ENCODE measurements at regions not wholly inside any gene's neighbourhood (a gene's known extent, or its start where the extent isn't known, plus 50 kb on each side); places are given as distances from the start of the nearest gene placed in this dataset.

DNA sequence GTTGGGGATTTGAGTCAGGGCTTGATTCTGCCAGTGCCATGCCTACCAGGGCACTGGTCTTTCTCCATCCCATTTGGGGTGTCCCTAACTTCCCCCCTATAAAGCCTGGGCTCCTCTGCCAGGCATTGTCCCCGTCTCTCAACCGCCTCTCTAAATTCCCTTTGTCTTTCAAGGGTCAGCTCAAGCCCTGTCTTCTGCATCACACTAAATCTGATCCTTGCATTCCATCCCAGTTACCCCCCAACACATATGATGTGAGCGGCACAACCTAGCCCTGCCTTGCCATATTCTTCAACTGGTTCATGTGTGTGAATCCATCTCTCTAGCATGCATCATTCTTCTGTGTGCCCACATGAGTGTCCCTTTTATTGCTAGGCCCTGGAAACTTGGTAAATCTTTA is 480.9 kb downstream of the ZNF536 start:
- Histone ChIP-seq H2AFZ (no peak overlapping the region), H3K9me2 (ENCODE audit: insufficient read depth) (peaks cover 4% of the 10 kb centered on the region; the same call in 1 of the 2 replicates), H3K36me3 (ENCODE audit: insufficient read depth) (no peaks in the 10 kb centered on the region), H3K27ac (ENCODE audit: low read depth) (no peak overlapping the region), H3K4me3 (no peak overlapping the region), H3K27me3 (ENCODE audit: insufficient read depth) (no peaks in the 10 kb centered on the region), H3K79me2 (replicated peaks; ENCODE audit: insufficient read depth) (no peaks in the 10 kb centered on the region), H3K4me2 (no peak overlapping the region), H3K4me1 (ENCODE audit: insufficient read depth) (no peaks in the 10 kb centered on the region), H4K20me1 (replicated peaks; ENCODE audit: insufficient read depth) (no peaks in the 10 kb centered on the region), H3F3A (replicated peaks; ENCODE audit: low read depth) (no peaks in the 10 kb centered on the region)
- peaks cover 1% of the 10 kb centered on the region for H3K27me3 Mint-ChIP-seq (ENCODE audit: insufficient read depth, low read depth, poor library complexity)
- H3K4me3 Mint-ChIP-seq: no peak overlapping the region
- TF ChIP-seq ZNF114 (CRISPR knock-in tag; IDR thresholded peaks at IDR 0.05) (no peak), CREB1 (CRISPR knock-in tag; IDR thresholded peaks at IDR 0.05; ENCODE audit: low read depth) (no peak), EZH2phosphoT487 (IDR thresholded peaks at IDR 0.05; ENCODE audit: unreplicated experiment) (no peak), NANOG (IDR thresholded peaks at IDR 0.05; ENCODE audit: borderline replicate concordance) (no peak), POLR2AphosphoS5 (IDR thresholded peaks at IDR 0.05; ENCODE audit: low read depth) (no peak), JUNB (IDR thresholded peaks at IDR 0.05; ENCODE audit: unreplicated experiment) (no peak), ZNF331 (CRISPR knock-in tag; IDR thresholded peaks at IDR 0.05; ENCODE audit: low read depth) (no peak), STAT1 (IDR thresholded peaks at IDR 0.05; ENCODE audit: unreplicated experiment) (no peak), EZH2 (IDR thresholded peaks at IDR 0.05; ENCODE audit: low read depth, unreplicated experiment) (no peak)
- TF ChIP-seq, protein P1, sequence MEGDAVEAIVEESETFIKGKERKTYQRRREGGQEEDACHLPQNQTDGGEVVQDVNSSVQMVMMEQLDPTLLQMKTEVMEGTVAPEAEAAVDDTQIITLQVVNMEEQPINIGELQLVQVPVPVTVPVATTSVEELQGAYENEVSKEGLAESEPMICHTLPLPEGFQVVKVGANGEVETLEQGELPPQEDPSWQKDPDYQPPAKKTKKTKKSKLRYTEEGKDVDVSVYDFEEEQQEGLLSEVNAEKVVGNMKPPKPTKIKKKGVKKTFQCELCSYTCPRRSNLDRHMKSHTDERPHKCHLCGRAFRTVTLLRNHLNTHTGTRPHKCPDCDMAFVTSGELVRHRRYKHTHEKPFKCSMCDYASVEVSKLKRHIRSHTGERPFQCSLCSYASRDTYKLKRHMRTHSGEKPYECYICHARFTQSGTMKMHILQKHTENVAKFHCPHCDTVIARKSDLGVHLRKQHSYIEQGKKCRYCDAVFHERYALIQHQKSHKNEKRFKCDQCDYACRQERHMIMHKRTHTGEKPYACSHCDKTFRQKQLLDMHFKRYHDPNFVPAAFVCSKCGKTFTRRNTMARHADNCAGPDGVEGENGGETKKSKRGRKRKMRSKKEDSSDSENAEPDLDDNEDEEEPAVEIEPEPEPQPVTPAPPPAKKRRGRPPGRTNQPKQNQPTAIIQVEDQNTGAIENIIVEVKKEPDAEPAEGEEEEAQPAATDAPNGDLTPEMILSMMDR (conservative IDR thresholded peaks at IDR 0.05; ENCODE audit: low read depth in 2 of 2): no peak
- TF ChIP-seq, protein P2, sequence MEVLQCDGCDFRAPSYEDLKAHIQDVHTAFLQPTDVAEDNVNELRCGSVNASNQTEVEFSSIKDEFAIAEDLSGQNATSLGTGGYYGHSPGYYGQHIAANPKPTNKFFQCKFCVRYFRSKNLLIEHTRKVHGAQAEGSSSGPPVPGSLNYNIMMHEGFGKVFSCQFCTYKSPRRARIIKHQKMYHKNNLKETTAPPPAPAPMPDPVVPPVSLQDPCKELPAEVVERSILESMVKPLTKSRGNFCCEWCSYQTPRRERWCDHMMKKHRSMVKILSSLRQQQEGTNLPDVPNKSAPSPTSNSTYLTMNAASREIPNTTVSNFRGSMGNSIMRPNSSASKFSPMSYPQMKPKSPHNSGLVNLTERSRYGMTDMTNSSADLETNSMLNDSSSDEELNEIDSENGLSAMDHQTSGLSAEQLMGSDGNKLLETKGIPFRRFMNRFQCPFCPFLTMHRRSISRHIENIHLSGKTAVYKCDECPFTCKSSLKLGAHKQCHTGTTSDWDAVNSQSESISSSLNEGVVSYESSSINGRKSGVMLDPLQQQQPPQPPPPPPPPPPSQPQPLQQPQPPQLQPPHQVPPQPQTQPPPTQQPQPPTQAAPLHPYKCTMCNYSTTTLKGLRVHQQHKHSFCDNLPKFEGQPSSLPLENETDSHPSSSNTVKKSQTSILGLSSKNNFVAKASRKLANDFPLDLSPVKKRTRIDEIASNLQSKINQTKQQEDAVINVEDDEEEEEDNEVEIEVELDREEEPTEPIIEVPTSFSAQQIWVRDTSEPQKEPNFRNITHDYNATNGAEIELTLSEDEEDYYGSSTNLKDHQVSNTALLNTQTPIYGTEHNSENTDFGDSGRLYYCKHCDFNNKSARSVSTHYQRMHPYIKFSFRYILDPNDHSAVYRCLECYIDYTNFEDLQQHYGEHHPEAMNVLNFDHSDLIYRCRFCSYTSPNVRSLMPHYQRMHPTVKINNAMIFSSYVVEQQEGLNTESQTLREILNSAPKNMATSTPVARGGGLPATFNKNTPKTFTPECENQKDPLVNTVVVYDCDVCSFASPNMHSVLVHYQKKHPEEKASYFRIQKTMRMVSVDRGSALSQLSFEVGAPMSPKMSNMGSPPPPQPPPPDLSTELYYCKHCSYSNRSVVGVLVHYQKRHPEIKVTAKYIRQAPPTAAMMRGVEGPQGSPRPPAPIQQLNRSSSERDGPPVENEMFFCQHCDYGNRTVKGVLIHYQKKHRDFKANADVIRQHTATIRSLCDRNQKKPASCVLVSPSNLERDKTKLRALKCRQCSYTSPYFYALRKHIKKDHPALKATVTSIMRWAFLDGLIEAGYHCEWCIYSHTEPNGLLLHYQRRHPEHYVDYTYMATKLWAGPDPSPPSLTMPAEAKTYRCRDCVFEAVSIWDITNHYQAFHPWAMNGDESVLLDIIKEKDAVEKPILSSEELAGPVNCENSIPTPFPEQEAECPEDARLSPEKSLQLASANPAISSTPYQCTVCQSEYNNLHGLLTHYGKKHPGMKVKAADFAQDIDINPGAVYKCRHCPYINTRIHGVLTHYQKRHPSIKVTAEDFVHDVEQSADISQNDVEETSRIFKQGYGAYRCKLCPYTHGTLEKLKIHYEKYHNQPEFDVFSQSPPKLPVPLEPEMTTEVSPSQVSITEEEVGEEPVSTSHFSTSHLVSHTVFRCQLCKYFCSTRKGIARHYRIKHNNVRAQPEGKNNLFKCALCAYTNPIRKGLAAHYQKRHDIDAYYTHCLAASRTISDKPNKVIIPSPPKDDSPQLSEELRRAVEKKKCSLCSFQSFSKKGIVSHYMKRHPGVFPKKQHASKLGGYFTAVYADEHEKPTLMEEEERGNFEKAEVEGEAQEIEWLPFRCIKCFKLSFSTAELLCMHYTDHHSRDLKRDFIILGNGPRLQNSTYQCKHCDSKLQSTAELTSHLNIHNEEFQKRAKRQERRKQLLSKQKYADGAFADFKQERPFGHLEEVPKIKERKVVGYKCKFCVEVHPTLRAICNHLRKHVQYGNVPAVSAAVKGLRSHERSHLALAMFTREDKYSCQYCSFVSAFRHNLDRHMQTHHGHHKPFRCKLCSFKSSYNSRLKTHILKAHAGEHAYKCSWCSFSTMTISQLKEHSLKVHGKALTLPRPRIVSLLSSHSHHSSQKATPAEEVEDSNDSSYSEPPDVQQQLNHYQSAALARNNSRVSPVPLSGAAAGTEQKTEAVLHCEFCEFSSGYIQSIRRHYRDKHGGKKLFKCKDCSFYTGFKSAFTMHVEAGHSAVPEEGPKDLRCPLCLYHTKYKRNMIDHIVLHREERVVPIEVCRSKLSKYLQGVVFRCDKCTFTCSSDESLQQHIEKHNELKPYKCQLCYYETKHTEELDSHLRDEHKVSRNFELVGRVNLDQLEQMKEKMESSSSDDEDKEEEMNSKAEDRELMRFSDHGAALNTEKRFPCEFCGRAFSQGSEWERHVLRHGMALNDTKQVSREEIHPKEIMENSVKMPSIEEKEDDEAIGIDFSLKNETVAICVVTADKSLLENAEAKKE (CRISPR knock-in tag; IDR thresholded peaks at IDR 0.05): no peak
- TF ChIP-seq, protein P3, sequence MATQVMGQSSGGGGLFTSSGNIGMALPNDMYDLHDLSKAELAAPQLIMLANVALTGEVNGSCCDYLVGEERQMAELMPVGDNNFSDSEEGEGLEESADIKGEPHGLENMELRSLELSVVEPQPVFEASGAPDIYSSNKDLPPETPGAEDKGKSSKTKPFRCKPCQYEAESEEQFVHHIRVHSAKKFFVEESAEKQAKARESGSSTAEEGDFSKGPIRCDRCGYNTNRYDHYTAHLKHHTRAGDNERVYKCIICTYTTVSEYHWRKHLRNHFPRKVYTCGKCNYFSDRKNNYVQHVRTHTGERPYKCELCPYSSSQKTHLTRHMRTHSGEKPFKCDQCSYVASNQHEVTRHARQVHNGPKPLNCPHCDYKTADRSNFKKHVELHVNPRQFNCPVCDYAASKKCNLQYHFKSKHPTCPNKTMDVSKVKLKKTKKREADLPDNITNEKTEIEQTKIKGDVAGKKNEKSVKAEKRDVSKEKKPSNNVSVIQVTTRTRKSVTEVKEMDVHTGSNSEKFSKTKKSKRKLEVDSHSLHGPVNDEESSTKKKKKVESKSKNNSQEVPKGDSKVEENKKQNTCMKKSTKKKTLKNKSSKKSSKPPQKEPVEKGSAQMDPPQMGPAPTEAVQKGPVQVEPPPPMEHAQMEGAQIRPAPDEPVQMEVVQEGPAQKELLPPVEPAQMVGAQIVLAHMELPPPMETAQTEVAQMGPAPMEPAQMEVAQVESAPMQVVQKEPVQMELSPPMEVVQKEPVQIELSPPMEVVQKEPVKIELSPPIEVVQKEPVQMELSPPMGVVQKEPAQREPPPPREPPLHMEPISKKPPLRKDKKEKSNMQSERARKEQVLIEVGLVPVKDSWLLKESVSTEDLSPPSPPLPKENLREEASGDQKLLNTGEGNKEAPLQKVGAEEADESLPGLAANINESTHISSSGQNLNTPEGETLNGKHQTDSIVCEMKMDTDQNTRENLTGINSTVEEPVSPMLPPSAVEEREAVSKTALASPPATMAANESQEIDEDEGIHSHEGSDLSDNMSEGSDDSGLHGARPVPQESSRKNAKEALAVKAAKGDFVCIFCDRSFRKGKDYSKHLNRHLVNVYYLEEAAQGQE (IDR thresholded peaks at IDR 0.05; ENCODE audit: unreplicated experiment): no peak
- TF ChIP-seq, protein P4, sequence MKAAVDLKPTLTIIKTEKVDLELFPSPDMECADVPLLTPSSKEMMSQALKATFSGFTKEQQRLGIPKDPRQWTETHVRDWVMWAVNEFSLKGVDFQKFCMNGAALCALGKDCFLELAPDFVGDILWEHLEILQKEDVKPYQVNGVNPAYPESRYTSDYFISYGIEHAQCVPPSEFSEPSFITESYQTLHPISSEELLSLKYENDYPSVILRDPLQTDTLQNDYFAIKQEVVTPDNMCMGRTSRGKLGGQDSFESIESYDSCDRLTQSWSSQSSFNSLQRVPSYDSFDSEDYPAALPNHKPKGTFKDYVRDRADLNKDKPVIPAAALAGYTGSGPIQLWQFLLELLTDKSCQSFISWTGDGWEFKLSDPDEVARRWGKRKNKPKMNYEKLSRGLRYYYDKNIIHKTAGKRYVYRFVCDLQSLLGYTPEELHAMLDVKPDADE (IDR thresholded peaks at IDR 0.05): no peak
- H3K4me1 Mint-ChIP-seq: peaks cover 3% of the 10 kb centered on the region; the same call in 1 of the 3 replicates
- DNase-seq (ENCODE audit: low spot score) (no peak), ATAC-seq (no peak)
- no peaks in the 10 kb centered on the region for H3K9me3 Mint-ChIP-seq
- H3K27ac Mint-ChIP-seq: no peak overlapping the region
- no peaks in the 10 kb centered on the region for H3K36me3 Mint-ChIP-seq (ENCODE audit: low read depth)
